CD4-positive, alpha-beta memory T cell (primary cell): ENCODE measurements at regions not wholly inside any gene's neighbourhood (a gene's known extent, or its start where the extent isn't known, plus 50 kb on each side); places are given as distances from the start of the nearest gene placed in this dataset.

ENCODE experiments used
- CTCF ChIA-PET: fragments of 350-600 bp; sonication (Branson Sonifier 250); formaldehyde crosslinking; loops from one replicate; lab custom pipeline; 2021; ENCODE audit warnings: inconsistent platforms; ENCODE audit not compliant: partially characterized antibody; lab: Charles Lee
- POLR2A ChIA-PET: fragments of 350-600 bp; sonication (Branson Sonifier 250); formaldehyde crosslinking; loops from one replicate; lab custom pipeline; 2021; ENCODE audit not compliant: partially characterized antibody; lab: Charles Lee
- DNase-seq, 5 donors: peaks; one replicate each; pipeline versions ENCODE4 v3.0.0 to v3.0.0-alpha.2; 2020 to 2022; ENCODE audit warnings: mixed read lengths in 1 of 5
- H3K27ac ChIP-seq: one replicate; pipeline ENCODE4 v1.7.0; 2013; ENCODE audit warnings: low read depth, low read length
- H3K27me3 ChIP-seq: 2 replicates; pipeline ENCODE4 v1.7.0; 2013; ENCODE audit warnings: mild to moderate bottlenecking, low read length, moderate library complexity; ENCODE audit not compliant: insufficient read depth
- H3K36me3 ChIP-seq: 2 replicates; pipeline ENCODE4 v1.7.0; 2013; ENCODE audit warnings: mild to moderate bottlenecking, low read length, moderate library complexity; ENCODE audit not compliant: insufficient read depth
- H3K4me1 ChIP-seq: 2 replicates; pipeline ENCODE4 v1.7.0; 2013; ENCODE audit warnings: mild to moderate bottlenecking, low read length, moderate library complexity; ENCODE audit not compliant: insufficient read depth
- H3K4me3 ChIP-seq, 2 donors: one replicate each; pipeline ENCODE4 v1.7.0; 2013; ENCODE audit warnings: low read length in 2 of 2, mild to moderate bottlenecking in 1 of 2
- H3K9me3 ChIP-seq, 2 donors: one replicate each; pipeline ENCODE4 v1.7.0; 2013; ENCODE audit warnings: low read length in 2 of 2, control low read depth in 1 of 2; ENCODE audit not compliant: control insufficient read depth in 1 of 2
- H3K27ac Mint-ChIP-seq, 7 donors: one replicate each; pipeline ENCODE4 v1.8.0; 2020 to 2021; ENCODE audit warnings: mixed read lengths in 7 of 7, mild to moderate bottlenecking in 6 of 7, inconsistent platforms in 3 of 7, moderate library complexity in 3 of 7
- H3K27me3 Mint-ChIP-seq, 2 donors: one replicate each; pipeline ENCODE4 v1.8.0; 2020 to 2021; ENCODE audit warnings: mixed read lengths in 2 of 2
- H3K36me3 Mint-ChIP-seq, 2 donors: one replicate each; pipeline ENCODE4 v1.8.0; 2020 to 2021; ENCODE audit warnings: mixed read lengths in 2 of 2, inconsistent platforms in 1 of 2, mild to moderate bottlenecking in 1 of 2
- H3K4me1 Mint-ChIP-seq, 4 donors: one replicate each; pipeline ENCODE4 v1.8.0; 2020 to 2021; ENCODE audit warnings: mixed read lengths in 4 of 4, mild to moderate bottlenecking in 1 of 4
- H3K4me3 Mint-ChIP-seq, 8 donors: one replicate each; pipeline ENCODE4 v1.8.0; 2020 to 2021; ENCODE audit warnings: mixed read lengths in 8 of 8, mild to moderate bottlenecking in 7 of 8, moderate library complexity in 6 of 8, inconsistent platforms in 3 of 8
- H3K9me3 Mint-ChIP-seq, 8 donors: one replicate each; pipeline ENCODE4 v1.8.0; 2020 to 2021; ENCODE audit warnings: mixed read lengths in 8 of 8, mild to moderate bottlenecking in 5 of 8, inconsistent platforms in 3 of 8, moderate library complexity in 1 of 8
- intact Hi-C: fragments of 100-400 bp; cut with micrococcal nuclease; formaldehyde crosslinking; loops from one replicate; pipeline ENCODE4 v1.15.1; 2023

DNA sequence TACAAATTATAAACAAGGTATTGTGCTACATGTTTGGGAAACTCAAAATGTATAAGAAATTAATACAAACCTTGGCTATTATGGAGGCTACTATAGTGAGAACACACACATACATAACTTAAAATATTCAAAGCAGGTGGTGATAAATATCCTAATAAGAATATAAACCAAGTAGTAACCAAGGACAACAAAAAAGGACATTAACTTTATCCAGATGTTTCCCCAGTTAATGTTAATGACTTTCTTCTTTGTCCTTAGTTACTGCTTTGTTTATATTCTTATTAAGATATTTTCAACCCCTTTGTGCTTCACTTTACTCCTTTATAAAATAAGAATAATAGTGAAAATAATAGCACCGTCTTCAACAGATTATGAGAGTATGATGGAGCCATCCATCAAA, 241.6 kb downstream of the CALCRL start:
- Mint-ChIP-seq H3K36me3 (no peaks in the 10 kb centered on the region), H3K27me3 (no peaks in the 10 kb centered on the region), H3K9me3 (peaks cover 0 to 8% (median 3%) of the 10 kb centered on the region in 8 donors), H3K4me3 (no peak overlapping the region), H3K4me1 (no peaks in the 10 kb centered on the region), H3K27ac (no peak overlapping the region)
- Histone ChIP-seq H3K27ac (no peak overlapping the region), H3K36me3 (no peaks in the 10 kb centered on the region), H3K27me3 (no peaks in the 10 kb centered on the region), H3K4me1 (no peaks in the 10 kb centered on the region), H3K4me3 (no peak overlapping the region), H3K9me3 (no peaks in the 10 kb centered on the region)
- intact Hi-C loops = no loop called here
- POLR2A ChIA-PET = no interaction called here
- no peak for DNase-seq
- CTCF ChIA-PET = no interaction called here

DNA sequence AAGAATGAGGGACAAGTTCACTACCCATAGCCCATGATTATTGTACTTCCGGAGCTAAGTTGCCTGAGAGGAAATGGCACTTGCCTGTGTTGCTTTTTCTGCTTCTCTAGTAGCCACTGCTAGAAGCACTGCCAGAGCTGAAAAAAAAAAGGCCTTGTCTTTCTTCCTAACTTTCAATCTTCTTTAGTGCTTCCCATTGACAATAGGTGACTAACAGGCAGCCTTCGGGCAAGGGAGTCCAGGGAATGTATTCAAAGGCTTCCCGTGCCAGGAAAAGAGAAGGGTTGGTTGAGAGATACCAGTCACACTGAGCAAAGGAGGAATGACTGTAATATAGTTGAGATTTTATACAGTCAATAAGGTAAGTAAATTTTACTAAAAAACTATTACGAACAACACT, 242.0 kb downstream of the CALCRL start:
- peaks cover 0 to 6% (median 3%) of the 10 kb centered on the region in 8 donors for H3K9me3 Mint-ChIP-seq
- Histone ChIP-seq H3K27ac (no peak overlapping the region), H3K36me3 (no peaks in the 10 kb centered on the region), H3K4me1 (no peaks in the 10 kb centered on the region), H3K4me3 (no peak overlapping the region), H3K27me3 (no peaks in the 10 kb centered on the region), H3K9me3 (no peaks in the 10 kb centered on the region)
- intact Hi-C loops = no loop called here
- no peaks in the 10 kb centered on the region for H3K36me3 Mint-ChIP-seq
- no peaks in the 10 kb centered on the region for H3K4me1 Mint-ChIP-seq
- no peak for DNase-seq
- ChIA-PET CTCF (no interaction called here), POLR2A (no interaction called here)
- H3K27me3 Mint-ChIP-seq = no peaks in the 10 kb centered on the region
- H3K27ac Mint-ChIP-seq = no peak overlapping the region
- no peak overlapping the region for H3K4me3 Mint-ChIP-seq

DNA sequence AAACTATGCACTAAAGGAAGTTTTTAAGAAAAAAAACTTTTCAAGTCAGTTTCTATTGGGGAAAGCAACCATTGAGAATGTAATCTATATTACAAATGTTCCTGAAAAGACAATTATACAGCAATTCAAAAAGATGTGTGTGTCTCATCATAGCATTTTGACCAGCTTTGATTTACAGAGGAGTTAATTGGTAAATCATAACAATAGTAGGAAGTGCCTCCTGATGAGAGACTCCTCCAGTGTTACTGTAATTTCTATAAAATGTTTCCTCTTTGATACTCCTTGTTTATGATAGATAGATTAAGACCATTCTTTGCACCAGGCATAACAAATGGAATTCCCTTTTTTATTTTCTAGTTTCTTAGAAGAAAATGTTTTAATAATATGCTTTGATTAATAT, 249.9 kb downstream of the CALCRL start:
- Histone ChIP-seq H3K27ac (no peak overlapping the region), H3K9me3 (no peaks in the 10 kb centered on the region), H3K36me3 (no peaks in the 10 kb centered on the region), H3K4me3 (no peak overlapping the region), H3K27me3 (no peaks in the 10 kb centered on the region), H3K4me1 (no peaks in the 10 kb centered on the region)
- DNase-seq = no peak
- Mint-ChIP-seq H3K36me3 (no peaks in the 10 kb centered on the region), H3K27ac (no peak overlapping the region), H3K4me1 (no peaks in the 10 kb centered on the region), H3K9me3 (peaks cover 0 to 8% (median 3%) of the 10 kb centered on the region in 8 donors), H3K4me3 (no peak overlapping the region), H3K27me3 (no peaks in the 10 kb centered on the region)
- intact Hi-C loops = no loop called here
- CTCF ChIA-PET = no interaction called here
- POLR2A ChIA-PET = no interaction called here

DNA sequence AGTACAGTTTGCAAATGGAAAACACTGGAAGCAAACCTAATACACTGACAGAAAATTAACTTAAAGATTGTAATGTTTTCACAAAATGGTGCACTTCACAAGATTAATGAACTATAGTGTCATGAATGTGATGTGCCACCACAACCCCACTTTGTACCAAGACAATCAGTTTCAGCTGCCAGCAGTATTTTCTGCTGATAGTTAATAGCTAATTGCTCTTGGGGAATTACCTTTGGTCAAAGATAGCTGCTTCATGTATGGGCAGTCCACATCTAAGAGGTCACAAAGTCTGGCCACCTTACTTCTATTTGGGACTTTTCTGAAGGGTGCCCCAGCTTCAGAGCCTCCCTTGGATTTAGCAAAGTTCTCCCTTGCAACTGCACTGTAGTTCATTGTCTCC, 254.0 kb downstream of the CALCRL start:
- Mint-ChIP-seq H3K27me3 (no peaks in the 10 kb centered on the region), H3K36me3 (no peaks in the 10 kb centered on the region), H3K27ac (no peak overlapping the region), H3K9me3 (peaks cover 0 to 4% (median 0%) of the 10 kb centered on the region in 8 donors), H3K4me1 (no peaks in the 10 kb centered on the region), H3K4me3 (no peak overlapping the region)
- Histone ChIP-seq H3K36me3 (no peaks in the 10 kb centered on the region), H3K9me3 (no peaks in the 10 kb centered on the region), H3K4me3 (no peak overlapping the region), H3K27me3 (no peaks in the 10 kb centered on the region), H3K27ac (no peak overlapping the region), H3K4me1 (no peaks in the 10 kb centered on the region)
- DNase-seq = no peak
- POLR2A ChIA-PET = no interaction called here
- intact Hi-C loops = no loop called here
- CTCF ChIA-PET = no interaction called here

DNA sequence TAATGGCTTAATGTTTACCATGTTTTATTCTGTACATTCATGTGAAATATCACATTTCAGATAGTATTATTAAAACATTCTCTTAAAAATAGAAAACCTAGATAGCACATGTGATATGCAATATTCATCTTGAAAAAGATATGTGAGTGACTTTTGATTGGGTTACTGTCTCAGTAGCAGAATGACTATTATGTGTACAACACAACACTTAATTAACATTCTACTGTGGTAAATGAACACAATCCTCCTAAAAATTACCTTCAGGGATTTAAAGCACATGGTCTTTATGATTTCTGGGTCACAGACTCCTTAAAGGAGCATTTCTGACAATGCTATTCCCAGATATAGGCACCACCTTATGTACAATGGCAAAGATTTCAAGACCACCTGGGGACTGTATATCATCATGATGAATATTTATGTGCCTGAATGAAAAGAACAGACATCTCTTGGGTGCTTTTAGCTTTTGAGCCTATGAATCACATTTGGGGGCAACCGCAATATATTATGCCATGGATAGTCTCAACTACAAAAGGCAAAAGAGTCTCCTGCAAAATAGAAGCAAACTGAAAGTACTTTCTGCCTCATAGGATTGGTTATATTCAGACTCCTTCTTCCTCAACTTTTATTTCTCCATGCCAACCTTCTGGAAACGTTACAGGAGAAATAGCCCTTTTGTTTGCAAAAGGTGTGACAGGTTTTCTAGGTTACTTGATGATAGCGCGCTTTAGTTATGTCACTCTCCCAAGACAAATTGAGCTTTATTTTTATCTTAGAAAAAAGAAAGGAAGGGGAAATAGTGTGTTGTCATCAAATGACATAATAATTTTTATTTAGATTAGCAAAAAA, 259.0 kb downstream of the CALCRL start:
- Mint-ChIP-seq H3K27ac (no peak overlapping the region), H3K36me3 (no peaks in the 10 kb centered on the region), H3K27me3 (no peaks in the 10 kb centered on the region), H3K9me3 (peaks cover 0 to 3% (median 0%) of the 10 kb centered on the region in 8 donors), H3K4me1 (no peaks in the 10 kb centered on the region), H3K4me3 (no peak overlapping the region)
- no peaks in the 10 kb centered on the region for H3K9me3 ChIP-seq
- no peak for DNase-seq
- no peaks in the 10 kb centered on the region for H3K36me3 ChIP-seq
- intact Hi-C loops = no loop called here
- no peak overlapping the region for H3K27ac ChIP-seq
- CTCF ChIA-PET = no interaction called here
- H3K4me3 ChIP-seq = no peak overlapping the region
- no peaks in the 10 kb centered on the region for H3K27me3 ChIP-seq
- POLR2A ChIA-PET = no interaction called here
- no peaks in the 10 kb centered on the region for H3K4me1 ChIP-seq

DNA sequence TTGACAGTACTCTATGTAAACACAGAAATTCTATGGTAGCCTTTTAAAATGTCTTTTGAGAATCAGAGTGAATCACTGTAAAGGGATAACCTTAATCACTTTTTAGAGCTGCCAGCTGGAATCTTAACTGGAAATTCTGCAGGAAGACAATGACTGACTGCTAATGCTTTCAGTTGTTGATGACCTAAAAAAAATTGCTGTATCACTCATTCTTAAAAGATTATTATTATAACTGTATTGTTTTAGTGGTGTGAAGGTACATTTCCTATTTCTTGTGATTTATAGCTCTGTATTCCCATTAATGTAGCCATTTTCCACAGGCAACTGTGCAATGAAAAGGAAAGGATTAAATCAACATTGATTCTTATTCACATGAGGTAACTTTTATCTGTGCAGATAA, 260.5 kb downstream of the CALCRL start:
- POLR2A ChIA-PET = no interaction called here
- H3K27me3 Mint-ChIP-seq = no peaks in the 10 kb centered on the region

DNA sequence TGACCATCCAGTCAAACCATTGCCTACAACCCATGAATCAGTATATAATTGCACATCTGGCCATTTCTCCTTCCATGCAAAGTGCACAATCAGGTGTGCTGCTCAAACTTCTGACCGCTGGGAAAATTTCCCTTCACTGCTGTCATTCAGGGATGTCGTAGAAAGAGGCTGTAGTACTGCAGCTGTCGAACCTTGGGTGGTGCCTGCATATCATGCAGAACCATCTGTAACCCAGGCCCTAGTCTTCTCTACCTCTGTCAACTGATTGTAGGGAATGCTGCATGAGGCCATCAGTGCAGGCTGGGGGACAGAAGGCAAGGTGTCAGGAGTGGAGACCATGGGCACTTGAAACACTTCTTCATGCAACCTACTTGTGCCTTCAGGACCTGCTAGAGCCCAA, 267.5 kb downstream of the CALCRL start:
- Histone ChIP-seq H3K9me3 (no peaks in the 10 kb centered on the region), H3K36me3 (no peaks in the 10 kb centered on the region), H3K27me3 (no peaks in the 10 kb centered on the region), H3K4me1 (no peaks in the 10 kb centered on the region), H3K27ac (no peak overlapping the region), H3K4me3 (no peak overlapping the region)
- POLR2A ChIA-PET = no interaction called here
- no peak overlapping the region for H3K27ac Mint-ChIP-seq
- intact Hi-C loops = no loop called here
- H3K36me3 Mint-ChIP-seq = no peaks in the 10 kb centered on the region
- no peak overlapping the region for H3K4me3 Mint-ChIP-seq
- CTCF ChIA-PET = no interaction called here
- H3K4me1 Mint-ChIP-seq = no peaks in the 10 kb centered on the region
- no peaks in the 10 kb centered on the region for H3K27me3 Mint-ChIP-seq
- peaks cover 0 to 9% (median 2%) of the 10 kb centered on the region in 8 donors for H3K9me3 Mint-ChIP-seq
- DNase-seq = no peak

More for the DNA sequence above, 260.5 kb downstream of the CALCRL start:
- Histone ChIP-seq H3K9me3 (no peaks in the 10 kb centered on the region), H3K27ac (no peak overlapping the region), H3K4me3 (no peak overlapping the region), H3K27me3 (no peaks in the 10 kb centered on the region), H3K36me3 (no peaks in the 10 kb centered on the region), H3K4me1 (no peaks in the 10 kb centered on the region)
- H3K36me3 Mint-ChIP-seq = no peaks in the 10 kb centered on the region
- peaks cover 0 to 10% (median 2%) of the 10 kb centered on the region in 8 donors for H3K9me3 Mint-ChIP-seq
- no peak overlapping the region for H3K27ac Mint-ChIP-seq
- CTCF ChIA-PET = no interaction called here
- H3K4me3 Mint-ChIP-seq = no peak overlapping the region
- H3K4me1 Mint-ChIP-seq = no peaks in the 10 kb centered on the region
- intact Hi-C loops = no loop called here
- no peak for DNase-seq
